Skeletal muscle cell (primary cell): ENCODE measurements at regions not wholly inside any gene's neighbourhood (a gene's known extent, or its start where the extent isn't known, plus 50 kb on each side); places are given as distances from the start of the nearest gene placed in this dataset.

Experiments used
- DNase-seq: peaks from one replicate; pipeline ENCODE4 v3.0.0-alpha.2; 2010; ENCODE audit warnings: low read depth
- H3K4me3 ChIP-seq: 2 replicates; pipeline ENCODE4 v1.5.1; 2011; ENCODE audit warnings: low read depth, mild to moderate bottlenecking, control low read depth, low read length, moderate library complexity

GRCh38 chr7:109076396-109076972, 506.8 kb downstream of the DNAJB9 start:
- H3K4me3 ChIP-seq: no peak overlapping the region
- DNase-seq: no peak

GRCh38 chr7:109091042-109091441, 521.4 kb downstream of the DNAJB9 start:
- DNase-seq: no peak
- no peak overlapping the region for H3K4me3 ChIP-seq

DNA sequence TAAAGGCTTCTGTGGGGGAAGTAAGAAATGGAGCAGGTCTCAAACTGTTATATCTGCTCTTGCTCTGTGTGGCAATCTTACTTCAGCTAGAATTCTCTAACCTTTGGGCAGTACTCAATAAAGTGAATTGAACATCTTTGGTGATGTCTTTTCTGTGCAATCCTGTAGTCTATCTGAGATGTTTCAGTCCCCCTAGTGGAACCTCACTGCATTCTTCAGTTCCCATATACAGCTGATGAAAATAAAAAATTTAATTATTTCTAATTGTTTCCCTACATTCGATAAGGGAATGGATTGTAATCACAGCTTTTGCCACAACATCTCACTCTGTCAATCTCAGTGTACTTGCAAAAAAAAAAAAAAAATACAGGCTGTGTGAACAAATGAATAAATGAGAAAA, 522.6 kb downstream of the DNAJB9 start:
- no peak for DNase-seq
- H3K4me3 ChIP-seq: no peak overlapping the region

DNA sequence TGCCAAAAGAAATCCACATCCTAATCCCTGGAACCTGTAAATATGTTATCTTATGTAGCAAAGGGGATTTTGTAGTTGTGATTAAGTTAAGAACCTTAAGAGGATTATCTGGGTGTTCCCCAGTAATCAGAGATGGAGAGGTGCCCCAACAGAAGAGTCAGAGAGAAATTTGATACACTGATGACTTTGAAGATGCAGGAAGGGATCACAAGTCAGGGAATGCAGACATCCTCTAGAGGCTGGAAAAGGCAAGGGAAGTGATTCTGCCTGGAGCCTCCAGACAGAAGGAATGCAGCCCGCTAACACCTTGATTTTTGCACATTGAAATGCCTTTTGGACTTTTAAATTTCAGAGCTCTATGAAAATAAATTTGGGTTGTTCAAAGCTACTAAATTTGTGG, 531.7 kb downstream of the DNAJB9 start:
- no peak overlapping the region for H3K4me3 ChIP-seq
- no peak for DNase-seq

DNA sequence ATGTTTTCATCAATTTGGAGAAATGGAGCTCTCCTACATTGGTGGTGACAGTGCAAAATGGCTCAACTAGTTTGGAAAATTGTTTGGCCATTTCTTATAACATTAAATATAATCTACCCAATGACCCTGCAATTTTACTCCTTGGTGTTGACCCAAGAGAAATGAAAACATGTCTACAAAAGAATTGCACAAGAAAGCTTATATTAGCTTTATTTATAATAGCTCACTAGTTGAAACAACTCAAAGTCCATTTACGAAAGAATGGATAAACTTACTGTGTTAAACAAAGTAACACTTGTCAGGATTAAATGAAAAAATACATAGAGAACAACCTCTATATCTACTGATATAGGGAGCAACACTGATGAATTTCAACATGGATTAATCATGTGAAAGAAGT, 539.9 kb downstream of the DNAJB9 start:
- H3K4me3 ChIP-seq: no peak overlapping the region
- DNase-seq: no peak

DNA sequence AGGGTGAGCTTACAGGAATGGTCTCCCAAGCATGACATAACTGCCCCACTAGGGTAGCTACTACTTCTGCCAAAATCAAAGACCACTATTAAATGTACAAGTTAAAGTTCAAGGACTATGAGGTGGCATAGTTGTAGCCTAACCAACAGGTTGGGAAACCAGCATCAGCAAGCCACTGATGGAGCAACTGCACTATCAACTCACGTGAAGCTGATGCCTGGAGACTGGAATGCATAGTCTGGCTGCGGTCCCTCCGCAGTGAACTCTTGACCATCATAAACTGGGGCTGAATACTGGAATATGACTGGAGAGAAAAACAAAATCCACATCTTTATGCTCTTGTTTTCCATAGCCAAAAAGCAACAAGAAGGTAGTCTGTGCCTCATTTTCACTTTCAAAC, 541.4 kb downstream of the DNAJB9 start:
- no peak for DNase-seq
- H3K4me3 ChIP-seq: no peak overlapping the region

GRCh38 chr7:109121599-109122300, 552.1 kb downstream of the DNAJB9 start:
- no peak for DNase-seq
- no peak overlapping the region for H3K4me3 ChIP-seq

DNA sequence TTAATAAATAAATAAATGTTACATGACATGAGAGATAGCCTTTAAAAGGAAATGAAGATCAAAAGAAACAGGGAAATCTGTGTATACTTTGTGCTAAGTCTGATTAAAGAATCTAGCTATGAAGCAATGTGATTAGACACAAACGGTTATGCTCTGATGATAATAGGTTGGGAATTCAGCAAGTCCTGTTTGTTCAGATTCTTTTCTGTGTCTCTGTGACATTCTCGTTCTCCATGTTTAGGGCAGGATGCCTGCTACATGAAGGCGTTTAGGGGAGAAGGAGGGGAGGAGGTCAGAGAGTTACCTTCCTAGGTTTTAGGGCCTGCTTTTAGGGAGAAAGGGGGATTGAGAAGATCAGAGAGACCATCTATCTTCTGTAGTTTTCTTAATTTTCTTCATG, 555.3 kb downstream of the DNAJB9 start:
- DNase-seq: no peak
- H3K4me3 ChIP-seq: no peak overlapping the region

DNA sequence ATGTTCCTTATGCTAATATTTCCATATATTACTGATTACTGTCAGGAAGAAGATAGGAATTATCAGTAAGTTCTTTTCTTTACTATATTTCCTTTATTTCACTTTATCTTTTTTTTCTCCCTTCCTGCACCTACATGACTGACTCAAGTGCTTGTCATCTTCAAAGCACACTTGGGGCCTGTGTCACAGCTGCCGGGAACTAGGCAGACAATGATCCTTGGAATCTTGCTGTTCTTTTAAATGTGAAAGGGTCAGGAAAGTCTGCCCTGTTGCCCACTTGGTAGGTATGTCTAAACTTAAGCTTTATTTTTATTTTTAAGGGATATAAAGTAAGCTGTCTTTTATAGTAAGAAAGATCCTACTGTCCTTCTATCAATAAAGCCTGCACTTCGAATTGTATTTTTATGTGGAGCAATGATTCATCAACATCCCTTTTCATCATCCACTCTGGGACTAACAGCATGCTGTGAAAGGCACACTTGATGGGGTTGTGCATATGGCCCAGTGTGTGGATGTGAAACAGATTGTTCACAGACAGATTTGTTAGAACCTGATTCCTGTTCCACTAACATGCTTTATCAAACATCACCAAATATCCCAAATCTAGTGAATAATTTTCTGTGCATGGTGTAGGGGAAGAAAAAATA, 556.9 kb downstream of the DNAJB9 start:
- no peak overlapping the region for H3K4me3 ChIP-seq
- DNase-seq: no peak

- H3K4me3 ChIP-seq: no peak overlapping the region
- DNase-seq: no peak
Observed at GRCh38 chr7:109127145-109127544, 557.5 kb downstream of the DNAJB9 start.

GRCh38 chr7:109131141-109131540, 561.5 kb downstream of the DNAJB9 start:
- H3K4me3 ChIP-seq: no peak overlapping the region
- DNase-seq: no peak

DNA sequence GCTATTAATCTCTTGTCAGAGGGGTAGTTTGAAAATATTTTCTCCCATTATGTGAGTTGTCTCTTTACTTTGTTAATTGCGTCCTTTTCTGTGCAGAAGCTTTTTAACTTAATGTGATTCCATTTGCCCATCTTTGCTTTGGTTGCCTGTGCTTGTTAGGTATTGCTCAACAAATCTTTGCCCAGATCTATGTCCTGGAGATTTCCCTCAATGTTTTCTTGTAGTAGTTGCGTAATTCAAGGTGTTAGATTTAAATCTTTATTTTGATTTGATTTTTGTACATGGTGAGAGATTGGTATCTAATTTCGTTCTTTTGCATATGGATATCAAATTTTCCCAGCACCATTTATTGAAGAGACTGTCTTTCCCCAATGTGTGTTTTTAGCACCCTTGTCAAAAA, 567.2 kb downstream of the DNAJB9 start:
- H3K4me3 ChIP-seq: no peak overlapping the region
- DNase-seq: no peak

GRCh38 chr7:109154748-109155147, 585.1 kb downstream of the DNAJB9 start:
- no peak overlapping the region for H3K4me3 ChIP-seq

GRCh38 chr7:109158246-109158645, 588.6 kb downstream of the DNAJB9 start:
- H3K4me3 ChIP-seq: no peak overlapping the region
- DNase-seq: no peak

More at GRCh38 chr7:109154748-109155147, 585.1 kb downstream of the DNAJB9 start:
- DNase-seq: no peak

DNA sequence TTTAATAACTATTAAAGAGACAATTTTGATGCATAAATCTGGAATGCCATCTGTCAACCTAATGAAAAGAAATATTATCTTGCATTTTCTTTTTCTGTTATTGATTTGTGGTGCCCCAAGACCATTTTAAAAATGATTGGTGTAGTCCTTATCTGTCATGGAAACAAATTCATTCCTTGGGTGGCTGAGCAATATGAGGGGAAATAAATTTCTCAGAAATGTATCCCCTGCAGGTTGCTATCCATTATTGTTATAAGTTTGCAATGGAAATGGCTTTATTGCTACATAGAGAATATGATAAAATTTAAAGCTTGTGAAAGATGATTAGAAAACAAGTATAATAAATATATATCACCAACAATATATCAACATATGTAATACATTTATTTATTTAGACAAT, 607.0 kb downstream of the DNAJB9 start:
- DNase-seq: no peak
- H3K4me3 ChIP-seq: no peak overlapping the region

DNA sequence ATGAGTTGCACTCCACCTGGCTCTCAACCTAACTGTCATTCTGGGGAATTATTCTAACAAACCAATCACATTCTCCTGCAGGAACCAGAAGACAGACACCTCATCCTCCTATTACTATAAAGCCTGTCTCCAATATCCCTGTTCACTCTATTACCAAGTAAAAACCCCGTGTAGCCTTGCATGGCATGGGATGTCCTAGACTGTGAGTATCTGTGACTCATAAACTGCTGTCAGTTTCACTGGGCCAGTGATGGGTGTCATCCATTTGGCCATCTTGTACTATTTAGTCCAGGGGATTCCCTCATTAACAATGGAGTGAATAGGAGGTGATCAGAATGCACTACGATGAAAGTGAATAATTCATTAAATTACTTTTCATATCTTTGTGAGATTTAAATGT, 608.7 kb downstream of the DNAJB9 start:
- DNase-seq: no peak

DNA sequence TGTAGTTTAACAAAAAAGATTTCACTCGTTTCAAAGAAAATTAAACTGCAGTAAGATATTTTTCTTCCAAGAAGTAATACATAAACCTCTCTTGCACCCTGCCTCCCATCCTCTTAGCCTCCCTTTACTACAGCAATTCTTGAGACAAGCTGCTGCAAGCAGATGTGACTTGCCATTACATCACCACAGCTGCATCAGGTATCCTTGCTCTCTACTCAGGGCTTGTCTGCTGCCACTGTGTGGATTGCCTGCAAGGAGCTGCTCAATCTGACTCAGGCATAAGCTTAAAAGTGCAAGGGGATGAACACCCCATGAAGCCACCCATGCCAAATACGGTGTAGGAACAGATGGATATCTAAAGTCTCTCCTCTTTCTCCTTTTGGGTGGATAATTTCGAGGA, 609.9 kb downstream of the DNAJB9 start:
- no peak overlapping the region for H3K4me3 ChIP-seq
- DNase-seq: no peak

More for the DNA sequence above, 608.7 kb downstream of the DNAJB9 start:
- H3K4me3 ChIP-seq: no peak overlapping the region

GRCh38 chr7:109190766-109191398, 621.2 kb downstream of the DNAJB9 start:
- H3K4me3 ChIP-seq: no peak overlapping the region

DNA sequence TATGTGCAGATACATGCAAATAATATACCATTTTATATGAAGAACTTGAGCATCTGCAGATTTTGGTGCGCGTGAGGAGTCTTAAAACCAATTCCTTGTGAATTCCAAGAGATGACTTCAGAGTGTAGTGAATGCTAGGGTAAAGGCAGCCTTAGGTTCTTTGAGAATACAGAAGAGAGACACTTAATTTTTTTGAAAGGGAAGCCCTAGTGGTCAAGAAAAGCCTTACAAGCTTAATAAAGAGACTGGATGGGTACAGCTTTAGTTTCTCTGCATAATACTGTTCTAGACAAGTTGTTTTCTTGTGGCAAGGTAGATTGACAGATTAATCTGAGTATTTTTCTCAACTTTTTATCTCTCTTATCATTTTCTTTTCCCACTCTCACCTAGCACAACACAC, 636.5 kb downstream of the DNAJB9 start:
- no peak for DNase-seq
- no peak overlapping the region for H3K4me3 ChIP-seq

More at GRCh38 chr7:109190766-109191398, 621.2 kb downstream of the DNAJB9 start:
- DNase-seq: no peak

GRCh38 chr7:109213081-109213480, 643.4 kb downstream of the DNAJB9 start:
- no peak overlapping the region for H3K4me3 ChIP-seq
- DNase-seq: no peak
